Peyer's patch (tissue), 4 donors: ENCODE measurements at regions not wholly inside any gene's neighbourhood (a gene's known extent, or its start where the extent isn't known, plus 50 kb on each side); places are given as distances from the start of the nearest gene placed in this dataset.

Experiments
- DNase-seq, 3 donors: peaks; one replicate each; pipeline ENCODE4 v3.0.0-alpha.2; 2017 to 2019
- H3K27ac ChIP-seq, 4 donors: fragments of 200-600 bp; sonication (generic); one replicate each; pipeline ENCODE4 v1.5.1; 2016 to 2019
- H3K27me3 ChIP-seq, 2 donors: fragments of 200-600 bp; sonication (generic); one replicate each; pipeline ENCODE4 v1.5.1; 2019
- H3K36me3 ChIP-seq, 3 donors: fragments of 200-600 bp; sonication (generic); one replicate each; pipeline ENCODE4 v1.5.1; 2016 to 2019
- H3K4me1 ChIP-seq, 4 donors: fragments of 200-600 bp; sonication (generic); one replicate each; pipeline ENCODE4 v1.5.1; 2016 to 2019
- H3K4me3 ChIP-seq, 4 donors: fragments of 200-600 bp; sonication (generic); 1 replicate in 3 of 4; 2 replicates in 1 of 4; pipeline ENCODE4 v1.5.1; 2016 to 2019; ENCODE audit warnings: mild to moderate bottlenecking in 1 of 4
- H3K9me3 ChIP-seq, 4 donors: fragments of 200-600 bp; sonication (generic); one replicate each; pipeline ENCODE4 v1.5.1; 2016 to 2019; ENCODE audit warnings: mild to moderate bottlenecking in 1 of 4
- POLR2A ChIP-seq, 2 donors: fragments of 450-650 bp; IDR thresholded peaks; one replicate each; pipeline ENCODE4 v1.5.1; 2017; ENCODE audit warnings: antibody characterized with exemption in 2 of 2, mild to moderate bottlenecking in 2 of 2, moderate library complexity in 2 of 2
- small RNA-seq, 2 donors: library from RNA; depleted of rRNA; stranded (forward); fragments of <200 nt; gene quantifications; one replicate each; pipeline ENCODE3, GENCODE V24; 2016
- TF ChIP-seq, protein P1 (sequence below), 6 experiments: fragments of 450-650 bp in 4 of 6; fragments of 200-600 bp in 2 of 6; sonication (generic) in 1 of 6; IDR thresholded peaks; one replicate each; pipeline ENCODE4 v1.5.1; 2017 to 2019; ENCODE audit warnings: antibody characterized with exemption in 6 of 6, mild to moderate bottlenecking in 3 of 6, moderate library complexity in 1 of 6

DNA sequence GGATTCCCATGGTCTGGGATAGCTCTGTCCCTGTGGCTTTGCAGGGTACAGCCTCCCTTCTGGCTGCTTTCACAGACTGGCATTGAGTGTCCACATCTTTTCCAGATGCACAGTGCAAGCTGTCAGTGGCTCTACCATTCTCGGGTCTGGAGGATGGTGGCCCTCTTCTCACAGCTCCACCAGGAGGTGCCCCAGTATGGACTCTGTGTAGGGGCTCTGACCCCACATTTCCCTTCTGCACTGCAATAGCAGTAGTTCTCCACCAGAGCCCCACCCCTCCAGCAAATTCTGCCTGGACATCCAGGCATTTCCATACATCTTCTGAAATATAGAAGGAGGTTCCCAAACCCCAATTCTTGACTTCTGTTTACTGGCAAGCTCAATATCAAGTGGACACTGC is 50.2 kb upstream of the GRID2 start:
- Histone ChIP-seq H3K27ac (no peak overlapping the region), H3K36me3 (no peaks in the 10 kb centered on the region), H3K4me3 (no peak overlapping the region), H3K27me3 (no peaks in the 10 kb centered on the region), H3K9me3 (peaks cover 0 to 5% (median 2%) of the 10 kb centered on the region in 4 donors), H3K4me1 (no peaks in the 10 kb centered on the region)
- no peak for DNase-seq
- TF ChIP-seq, protein P1, sequence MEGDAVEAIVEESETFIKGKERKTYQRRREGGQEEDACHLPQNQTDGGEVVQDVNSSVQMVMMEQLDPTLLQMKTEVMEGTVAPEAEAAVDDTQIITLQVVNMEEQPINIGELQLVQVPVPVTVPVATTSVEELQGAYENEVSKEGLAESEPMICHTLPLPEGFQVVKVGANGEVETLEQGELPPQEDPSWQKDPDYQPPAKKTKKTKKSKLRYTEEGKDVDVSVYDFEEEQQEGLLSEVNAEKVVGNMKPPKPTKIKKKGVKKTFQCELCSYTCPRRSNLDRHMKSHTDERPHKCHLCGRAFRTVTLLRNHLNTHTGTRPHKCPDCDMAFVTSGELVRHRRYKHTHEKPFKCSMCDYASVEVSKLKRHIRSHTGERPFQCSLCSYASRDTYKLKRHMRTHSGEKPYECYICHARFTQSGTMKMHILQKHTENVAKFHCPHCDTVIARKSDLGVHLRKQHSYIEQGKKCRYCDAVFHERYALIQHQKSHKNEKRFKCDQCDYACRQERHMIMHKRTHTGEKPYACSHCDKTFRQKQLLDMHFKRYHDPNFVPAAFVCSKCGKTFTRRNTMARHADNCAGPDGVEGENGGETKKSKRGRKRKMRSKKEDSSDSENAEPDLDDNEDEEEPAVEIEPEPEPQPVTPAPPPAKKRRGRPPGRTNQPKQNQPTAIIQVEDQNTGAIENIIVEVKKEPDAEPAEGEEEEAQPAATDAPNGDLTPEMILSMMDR (IDR thresholded peaks at IDR 0.05): no peak
- TF ChIP-seq POLR2A (IDR thresholded peaks at IDR 0.05): no peak

Small RNAs in the stretch of these regions (small RNA-seq; reads per million reads assigned to genes)
- gene KRT19P6: 0 reads per million in 2 donors
